AG08395 (cell line): ENCODE measurements at regions not wholly inside any gene's neighbourhood (a gene's known extent, or its start where the extent isn't known, plus 50 kb on each side); places are given as distances from the start of the nearest gene placed in this dataset.

Experiments used
- DNase-seq: peaks from one replicate; pipeline ENCODE4 v3.0.0; 2012; ENCODE audit warnings: mixed read lengths, low spot score

- DNase-seq: no peak
These were observed 242.2 kb upstream of the IGFBP3 start for GRCh38 chr7:46163246-46163645.

DNA sequence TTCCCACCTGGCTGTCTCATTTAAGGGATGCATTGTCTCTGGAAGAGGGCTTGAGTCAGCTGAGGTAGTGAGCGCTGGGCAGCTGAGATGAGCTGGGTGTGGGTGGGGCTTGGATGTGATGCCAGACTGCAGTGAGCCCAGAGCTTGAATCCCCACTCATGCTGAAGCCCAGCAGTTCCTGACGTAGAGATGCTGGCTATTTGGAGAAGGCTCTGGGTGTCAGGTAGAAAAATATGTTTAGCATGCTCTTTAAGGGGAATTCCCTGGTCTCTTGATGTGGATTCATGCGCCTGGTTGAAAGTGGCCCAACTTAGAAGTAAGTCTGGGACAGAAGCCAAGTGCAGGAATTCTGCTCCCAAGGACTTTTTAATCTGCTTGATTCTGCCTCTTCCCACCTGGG lies 241.5 kb upstream of the IGFBP3 start:
- no peak for DNase-seq

GRCh38 chr7:46160861-46161260 lies 239.8 kb upstream of the IGFBP3 start:
- no peak for DNase-seq

- DNase-seq: no peak
These were observed 236.9 kb upstream of the IGFBP3 start for GRCh38 chr7:46157931-46158330.

DNA sequence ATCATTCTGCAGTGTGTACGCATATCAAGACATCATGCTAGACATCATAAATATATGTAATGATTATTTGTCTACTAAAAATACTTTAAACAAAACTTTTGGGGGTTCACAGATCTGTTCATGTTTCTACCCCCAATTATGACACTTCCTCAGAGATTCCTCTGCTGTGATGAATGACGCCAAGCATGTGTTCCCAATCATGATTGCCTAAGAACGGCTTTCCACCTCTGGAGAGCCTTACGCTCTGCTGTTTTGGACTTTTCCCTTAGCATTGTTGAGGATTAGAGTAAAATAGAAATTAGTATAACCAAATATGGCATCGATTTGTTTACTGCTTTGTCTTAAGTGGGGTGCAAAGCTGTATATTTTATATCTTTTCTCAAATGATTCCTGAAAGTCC lies 236.3 kb upstream of the IGFBP3 start:
- peak; percentile 61 for DNase-seq

DNA sequence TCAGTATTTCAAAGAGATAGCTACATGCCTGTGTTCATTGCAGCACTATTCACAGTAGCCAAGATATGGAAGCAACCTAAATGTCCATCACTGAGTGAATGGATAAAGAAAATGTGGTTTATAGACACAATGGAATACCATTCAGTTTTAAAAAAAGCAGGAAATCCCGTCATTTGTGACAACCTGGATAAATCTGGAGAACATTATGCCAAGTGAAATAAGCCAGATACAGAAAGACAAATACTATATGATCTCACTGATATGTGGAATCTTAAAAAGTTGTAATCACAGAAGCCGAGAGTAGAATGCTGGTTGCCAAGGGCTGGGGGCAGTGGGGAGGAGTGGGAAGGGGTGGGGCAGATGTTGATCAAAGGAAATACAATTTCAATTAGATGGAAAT lies 235.8 kb upstream of the IGFBP3 start:
- DNase-seq: no peak

DNA sequence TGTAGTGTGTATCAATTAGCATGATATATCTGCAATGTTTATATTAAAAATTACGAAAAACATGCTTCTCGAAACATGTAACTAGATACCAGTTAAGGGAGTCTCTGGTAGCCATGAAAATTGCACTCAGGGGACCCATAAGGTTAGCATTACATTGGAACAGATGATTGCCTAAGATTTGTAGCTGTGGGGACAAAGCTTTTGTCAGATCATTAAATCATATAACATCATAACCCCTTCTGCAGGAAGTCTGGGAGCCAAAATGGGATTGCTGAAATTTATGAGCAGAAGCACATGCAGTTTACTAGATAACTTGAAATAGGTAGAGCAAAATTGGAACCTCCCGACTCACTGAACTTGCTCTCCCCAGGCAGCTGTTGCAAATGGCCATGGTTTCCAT lies 235.0 kb upstream of the IGFBP3 start:
- DNase-seq: no peak

DNA sequence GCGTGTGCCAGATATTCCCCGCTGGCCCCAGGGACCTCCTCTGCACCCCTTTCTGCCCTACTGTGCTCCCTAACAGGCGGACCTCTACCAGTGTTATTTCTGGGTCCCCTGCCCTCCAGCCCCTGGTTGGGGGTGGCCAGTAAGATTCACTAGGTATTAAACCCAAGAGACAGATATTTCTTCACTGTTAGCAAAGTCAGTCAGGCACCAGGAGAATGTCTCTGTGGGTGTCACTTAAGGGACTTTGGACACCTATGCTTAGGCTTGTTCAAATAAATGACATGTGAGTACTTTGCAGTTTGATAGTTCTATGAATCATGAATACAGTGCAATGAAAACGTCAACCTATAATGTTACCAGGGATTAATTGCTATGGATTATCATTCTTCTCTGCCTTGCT lies 234.3 kb upstream of the IGFBP3 start:
- DNase-seq: no peak

DNA sequence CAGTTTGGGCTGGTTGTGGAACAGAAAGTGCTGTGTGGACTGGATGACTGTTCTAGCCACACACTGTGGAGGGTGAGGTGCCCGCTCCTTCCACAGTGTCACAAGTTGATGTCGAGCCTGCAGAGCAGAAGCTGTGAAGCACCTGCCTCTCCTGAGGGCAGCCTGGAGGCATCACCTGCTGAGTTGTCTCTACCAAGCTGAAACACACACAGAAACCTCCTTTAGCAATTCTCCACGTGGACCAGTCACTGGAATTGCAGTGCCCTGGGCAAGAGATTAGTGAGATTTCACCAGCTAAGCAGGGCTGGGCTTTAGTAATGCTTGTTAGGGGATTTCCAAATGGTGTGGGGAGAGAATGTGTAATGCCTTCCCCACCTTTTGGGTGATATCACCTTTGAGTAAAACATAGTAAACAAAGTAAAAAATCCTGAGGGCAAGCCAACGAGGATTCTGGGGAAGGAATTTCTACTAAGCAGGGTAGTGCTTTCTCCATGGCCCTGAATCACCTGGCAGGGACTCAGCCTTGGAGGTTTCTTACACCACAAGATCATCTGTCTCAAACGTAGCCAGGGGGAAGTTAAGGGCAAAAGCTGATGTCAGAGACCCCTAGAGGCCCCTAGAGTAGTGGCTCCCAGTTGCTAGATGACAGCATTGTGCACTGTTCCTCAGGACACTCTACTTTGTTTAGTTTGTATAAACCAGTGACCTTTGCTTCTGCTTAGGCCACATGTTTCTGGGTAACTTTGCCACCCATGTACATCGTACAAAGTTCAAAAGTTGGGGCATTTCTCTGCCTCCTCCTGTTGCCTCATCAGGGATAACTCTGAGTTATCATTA lies 233.1 kb upstream of the IGFBP3 start:
- DNase-seq: no peak

GRCh38 chr7:46153583-46153950 lies 232.5 kb upstream of the IGFBP3 start:
- no peak for DNase-seq

- DNase-seq: no peak
These were observed 231.6 kb upstream of the IGFBP3 start for GRCh38 chr7:46152696-46153095.

DNA sequence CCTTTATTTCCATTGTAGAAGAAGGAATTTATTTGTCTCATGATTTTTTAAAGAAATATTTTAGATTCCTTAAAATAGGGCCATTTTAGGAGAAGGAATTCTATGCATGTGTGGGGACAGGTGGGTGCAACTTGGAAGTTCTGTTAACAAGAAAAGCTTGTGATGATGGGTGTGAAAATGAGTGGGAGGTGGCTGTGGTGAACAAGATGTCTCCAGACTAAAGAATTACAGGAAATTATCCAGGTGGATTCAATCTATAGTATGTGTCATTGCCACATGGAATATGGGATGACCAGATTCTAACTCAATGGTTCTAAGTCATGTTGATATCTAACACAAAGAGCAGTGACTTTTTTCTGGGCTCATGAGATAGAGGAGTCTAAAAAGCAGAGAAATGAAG lies 229.6 kb upstream of the IGFBP3 start:
- DNase-seq: no peak

- no peak for DNase-seq
These were observed 229.1 kb upstream of the IGFBP3 start for GRCh38 chr7:46150202-46150601.

DNA sequence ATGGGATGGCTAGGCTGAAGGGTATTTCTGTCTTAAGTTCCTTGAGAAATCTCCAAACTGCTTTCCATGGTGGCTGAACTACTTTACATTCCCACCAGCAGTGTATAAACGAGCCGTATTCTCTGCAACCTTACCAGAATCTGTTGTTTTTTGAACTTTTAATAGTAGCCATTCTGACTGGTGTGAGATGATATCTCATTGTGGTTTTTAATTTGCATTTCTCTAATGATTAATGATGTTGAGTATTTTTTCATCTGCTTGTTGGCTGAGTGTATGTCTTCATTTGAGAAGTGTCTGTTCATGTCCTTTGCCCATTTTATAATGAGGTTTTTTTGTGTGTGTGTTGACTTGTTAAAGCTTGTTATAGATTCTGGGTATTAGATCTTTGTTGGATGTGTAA lies 226.8 kb upstream of the IGFBP3 start:
- DNase-seq: no peak

GRCh38 chr7:46146454-46147255 lies 225.6 kb upstream of the IGFBP3 start:
- DNase-seq: peak; percentile 77

DNA sequence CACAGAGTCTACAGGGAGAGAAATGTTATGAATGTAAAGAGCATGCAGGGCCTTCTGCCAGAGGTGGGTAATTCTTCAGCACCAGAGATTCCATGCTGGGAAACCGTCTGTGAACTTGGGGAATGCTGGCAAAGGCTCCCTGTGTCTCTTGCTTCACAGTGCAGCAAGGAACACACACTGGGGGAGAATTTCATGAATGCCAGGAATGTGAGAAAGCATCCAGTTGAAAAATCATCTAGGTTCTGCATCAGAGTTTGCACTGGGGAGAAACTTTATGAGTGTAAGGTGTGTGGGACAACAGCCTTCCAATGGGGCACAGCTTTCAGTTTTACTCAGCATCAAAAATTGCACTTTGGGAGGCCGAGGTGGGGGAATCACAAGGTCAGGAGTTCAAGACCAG lies 224.3 kb upstream of the IGFBP3 start:
- peak; percentile 92 for DNase-seq

GRCh38 chr7:46143949-46144917 lies 223.2 kb upstream of the IGFBP3 start:
- no peak for DNase-seq

- no peak for DNase-seq
These were observed 222.3 kb upstream of the IGFBP3 start for GRCh38 chr7:46143421-46143820.

GRCh38 chr7:46139079-46139478 lies 218.0 kb upstream of the IGFBP3 start:
- peak; percentile 59 for DNase-seq

- no peak for DNase-seq
These were observed 216.7 kb upstream of the IGFBP3 start for GRCh38 chr7:46137725-46138124.

DNA sequence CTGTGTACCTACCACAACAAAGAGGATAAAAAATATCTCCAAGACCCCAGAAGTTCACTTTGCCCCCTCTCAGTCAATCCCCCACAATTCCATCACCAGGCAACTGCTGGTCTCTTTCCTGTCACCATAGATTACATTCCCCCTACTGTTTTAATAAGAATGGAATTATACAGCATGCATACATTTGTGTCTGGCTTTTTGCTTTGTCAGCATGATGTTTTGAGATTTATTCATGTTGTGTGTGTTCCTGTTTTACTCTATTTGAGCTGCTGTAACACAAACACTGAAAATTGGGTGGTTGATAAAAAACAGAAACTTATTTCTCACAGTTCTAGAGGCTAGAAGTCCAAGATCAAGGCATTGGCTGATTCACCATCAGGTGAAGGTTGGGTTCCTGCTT lies 214.5 kb upstream of the IGFBP3 start:
- DNase-seq: no peak

GRCh38 chr7:46134795-46135194 lies 213.7 kb upstream of the IGFBP3 start:
- DNase-seq: no peak
